GM12874 (cell line): ENCODE measurements at regions not wholly inside any gene's neighbourhood (a gene's known extent, or its start where the extent isn't known, plus 50 kb on each side); places are given as distances from the start of the nearest gene placed in this dataset.

Experiments used
- TF ChIP-seq, protein P1 (sequence below): IDR thresholded peaks from 2 replicates; pipeline ENCODE4 v1.5.1; 2011; ENCODE audit warnings: low read depth, mild to moderate bottlenecking, control low read depth, low read length, moderate library complexity; ENCODE audit not compliant: insufficient read depth

- TF ChIP-seq, protein P1, sequence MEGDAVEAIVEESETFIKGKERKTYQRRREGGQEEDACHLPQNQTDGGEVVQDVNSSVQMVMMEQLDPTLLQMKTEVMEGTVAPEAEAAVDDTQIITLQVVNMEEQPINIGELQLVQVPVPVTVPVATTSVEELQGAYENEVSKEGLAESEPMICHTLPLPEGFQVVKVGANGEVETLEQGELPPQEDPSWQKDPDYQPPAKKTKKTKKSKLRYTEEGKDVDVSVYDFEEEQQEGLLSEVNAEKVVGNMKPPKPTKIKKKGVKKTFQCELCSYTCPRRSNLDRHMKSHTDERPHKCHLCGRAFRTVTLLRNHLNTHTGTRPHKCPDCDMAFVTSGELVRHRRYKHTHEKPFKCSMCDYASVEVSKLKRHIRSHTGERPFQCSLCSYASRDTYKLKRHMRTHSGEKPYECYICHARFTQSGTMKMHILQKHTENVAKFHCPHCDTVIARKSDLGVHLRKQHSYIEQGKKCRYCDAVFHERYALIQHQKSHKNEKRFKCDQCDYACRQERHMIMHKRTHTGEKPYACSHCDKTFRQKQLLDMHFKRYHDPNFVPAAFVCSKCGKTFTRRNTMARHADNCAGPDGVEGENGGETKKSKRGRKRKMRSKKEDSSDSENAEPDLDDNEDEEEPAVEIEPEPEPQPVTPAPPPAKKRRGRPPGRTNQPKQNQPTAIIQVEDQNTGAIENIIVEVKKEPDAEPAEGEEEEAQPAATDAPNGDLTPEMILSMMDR = no peak
These were observed 73.5 kb downstream of the DNAJB9 start for GRCh38 chr7:108643136-108643535.

- TF ChIP-seq, protein P1 = no peak
These were observed 79.3 kb downstream of the DNAJB9 start for GRCh38 chr7:108648989-108649388.

- TF ChIP-seq, protein P1 = no peak
These were observed 80.8 kb downstream of the DNAJB9 start for GRCh38 chr7:108650467-108650866.

DNA sequence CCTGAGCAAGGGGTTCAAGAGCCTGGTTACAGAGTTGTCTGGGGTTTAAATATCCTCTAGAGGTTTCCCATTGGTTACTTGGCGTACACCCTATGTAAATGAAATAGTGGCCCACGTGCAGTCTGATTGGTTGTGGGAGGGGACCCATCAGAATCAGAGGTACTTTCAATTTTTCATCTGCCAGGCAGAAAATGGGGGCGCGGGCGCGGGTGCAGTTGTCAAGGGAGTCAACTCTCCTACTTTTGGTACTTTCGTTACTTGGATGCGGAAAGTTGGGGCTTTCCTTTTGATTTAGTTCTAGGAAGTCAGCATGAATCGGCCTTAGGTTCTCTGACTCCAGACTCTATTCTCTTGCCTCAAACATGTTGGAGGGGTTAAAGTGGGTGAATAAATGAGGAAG, 83.2 kb downstream of the DNAJB9 start:
- TF ChIP-seq, protein P1 = no peak

DNA sequence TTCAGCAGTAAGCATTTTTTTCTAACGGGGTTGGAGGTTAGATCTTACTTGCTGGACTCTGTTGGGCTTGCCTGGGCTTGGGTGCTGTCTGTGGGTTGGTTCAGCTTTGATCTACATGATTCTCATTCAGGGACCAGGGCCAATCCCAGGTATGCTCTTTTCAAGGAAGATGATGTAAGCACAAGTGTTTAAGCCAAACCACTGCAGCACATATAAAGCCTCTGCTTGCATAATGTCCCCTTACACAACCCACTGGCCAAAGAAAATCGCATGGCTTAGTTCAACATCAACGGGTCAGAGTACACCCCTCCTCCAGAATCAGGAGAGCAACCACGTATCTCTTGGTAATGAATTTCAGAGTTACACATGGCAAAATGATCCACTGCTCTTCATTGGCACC, 83.9 kb downstream of the DNAJB9 start:
- TF ChIP-seq, protein P1 = no peak

- TF ChIP-seq, protein P1 = no peak
These were observed 89.6 kb downstream of the DNAJB9 start for GRCh38 chr7:108659261-108659660.

GRCh38 chr7:108659867-108660266, 90.2 kb downstream of the DNAJB9 start:
- TF ChIP-seq, protein P1 = no peak

GRCh38 chr7:108660465-108660864, 90.8 kb downstream of the DNAJB9 start:
- TF ChIP-seq, protein P1 = no peak
